ENCODE measurements at regions not wholly inside any gene's neighbourhood (a gene's known extent, or its start where the extent isn't known, plus 50 kb on each side); places are given as distances from the start of the nearest gene placed in this dataset.

DNA sequence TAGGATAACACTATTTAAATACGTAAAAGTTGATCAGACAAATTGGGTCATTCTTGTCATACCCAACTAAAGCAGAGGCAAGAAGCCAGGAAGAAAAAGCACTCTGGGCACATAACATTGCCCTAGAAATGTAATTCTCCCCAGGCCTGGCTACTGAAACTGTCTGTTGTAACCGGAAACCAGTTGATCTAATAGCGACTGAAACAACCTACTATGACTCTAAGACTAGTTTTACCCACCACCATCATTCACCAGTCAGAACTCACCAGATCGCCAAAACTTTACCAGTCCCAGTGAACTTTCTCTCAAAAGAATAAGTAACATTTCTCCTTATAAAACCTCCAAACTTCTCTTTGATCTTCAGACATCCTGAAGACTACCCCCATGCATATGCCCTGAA, 99.3 kb upstream of the WWC1 start:
- DNase-seq (ENCODE audit: low read depth, low spot score) = no peak

More for the DNA sequence above, 99.3 kb upstream of the WWC1 start:
- Histone ChIP-seq H3K9ac (replicated peaks; ENCODE audit: extremely low read depth, insufficient read depth, low read length) (no peak overlapping the region), H3K4me2 (ENCODE audit: insufficient read depth, low read length) (no peak overlapping the region), H2AFZ (ENCODE audit: low read depth, low read length) (no peak overlapping the region), H3K36me3 (ENCODE audit: control insufficient read depth in 2 of 2, extremely low read depth in 1 of 2, insufficient read depth in 2 of 2, low read length in 2 of 2) (no peaks in the 10 kb centered on the region), H3K9me1 (replicated peaks; ENCODE audit: control insufficient read depth, extremely low read depth, insufficient read depth, low read length) (no peaks in the 10 kb centered on the region), H3K4me3 (replicated peaks in 1 of 3; ENCODE audit: insufficient read depth in 1 of 3, low read depth in 1 of 3, low read length in 3 of 3) (no peak overlapping the region), H3K9me3 (replicated peaks; ENCODE audit: control insufficient read depth, insufficient read depth, low read length) (no peaks in the 10 kb centered on the region), H4K20me1 (replicated peaks; ENCODE audit: control insufficient read depth, extremely low read depth, insufficient read depth, low read length) (no peaks in the 10 kb centered on the region), H3K4me1 (ENCODE audit: control insufficient read depth, extremely low read depth, insufficient read depth, low read length) (no peaks in the 10 kb centered on the region), H3K27me3 (ENCODE audit: control insufficient read depth in 2 of 2, insufficient read depth in 2 of 2, low read length in 2 of 2) (no peaks in the 10 kb centered on the region), H3K79me2 (ENCODE audit: control insufficient read depth, insufficient read depth, low read length) (no peaks in the 10 kb centered on the region), H3K27ac (ENCODE audit: insufficient read depth, low read depth, low read length) (no peak overlapping the region)
- BruUV-seq (replicated peaks) = no TSS peak
- FAIRE-seq = no peak
- ChIA-PET CTCF (no interaction called here), POLR2A (no interaction called here)
- intact Hi-C loops (cut with micrococcal nuclease) (no loop called here), dilution Hi-C loops (cut with MboI; ENCODE audit: extremely low pct_ligation_motif_present, low sequenced_read_pairs) (no loop called here)
- TF ChIP-seq FOS (IDR thresholded peaks at IDR 0.05; ENCODE audit: borderline replicate concordance, insufficient read depth, low read length) (no peak), POLR2AphosphoS5 (IDR thresholded peaks at IDR 0.05; ENCODE audit: insufficient read depth, low read depth, low read length) (no peak), MYC (IDR thresholded peaks at IDR 0.05; ENCODE audit: low read depth, low read length) (no peak), MAX (IDR thresholded peaks at IDR 0.05; ENCODE audit: insufficient read depth, insufficient read length) (no peak), GATA2 (IDR thresholded peaks at IDR 0.05; ENCODE audit: insufficient read depth, insufficient read length, low read depth, low read length) (no peak), JUN (IDR thresholded peaks at IDR 0.05; ENCODE audit: borderline replicate concordance, insufficient read depth, insufficient read length, low read depth) (no peak), EZH2 (IDR thresholded peaks at IDR 0.05; ENCODE audit: borderline replicate concordance, low read depth, low read length, severe bottlenecking) (no peak), POLR2A (IDR thresholded peaks at IDR 0.05; ENCODE audit: low read depth, low read length) (no peak)
- TF ChIP-seq, protein P1, sequence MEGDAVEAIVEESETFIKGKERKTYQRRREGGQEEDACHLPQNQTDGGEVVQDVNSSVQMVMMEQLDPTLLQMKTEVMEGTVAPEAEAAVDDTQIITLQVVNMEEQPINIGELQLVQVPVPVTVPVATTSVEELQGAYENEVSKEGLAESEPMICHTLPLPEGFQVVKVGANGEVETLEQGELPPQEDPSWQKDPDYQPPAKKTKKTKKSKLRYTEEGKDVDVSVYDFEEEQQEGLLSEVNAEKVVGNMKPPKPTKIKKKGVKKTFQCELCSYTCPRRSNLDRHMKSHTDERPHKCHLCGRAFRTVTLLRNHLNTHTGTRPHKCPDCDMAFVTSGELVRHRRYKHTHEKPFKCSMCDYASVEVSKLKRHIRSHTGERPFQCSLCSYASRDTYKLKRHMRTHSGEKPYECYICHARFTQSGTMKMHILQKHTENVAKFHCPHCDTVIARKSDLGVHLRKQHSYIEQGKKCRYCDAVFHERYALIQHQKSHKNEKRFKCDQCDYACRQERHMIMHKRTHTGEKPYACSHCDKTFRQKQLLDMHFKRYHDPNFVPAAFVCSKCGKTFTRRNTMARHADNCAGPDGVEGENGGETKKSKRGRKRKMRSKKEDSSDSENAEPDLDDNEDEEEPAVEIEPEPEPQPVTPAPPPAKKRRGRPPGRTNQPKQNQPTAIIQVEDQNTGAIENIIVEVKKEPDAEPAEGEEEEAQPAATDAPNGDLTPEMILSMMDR (IDR thresholded peaks at IDR 0.05; ENCODE audit: extremely low read depth in 1 of 2, insufficient read depth in 1 of 2, low read depth in 1 of 2, low read length in 2 of 2) = no peak

All from endothelial cell of umbilical vein (primary cell).